RWPE2 (cell line): ENCODE measurements at regions not wholly inside any gene's neighbourhood (a gene's known extent, or its start where the extent isn't known, plus 50 kb on each side); places are given as distances from the start of the nearest gene placed in this dataset.
"Not testable (repeated sequence)": the region's sequence is repeated elsewhere in the genome, so short reads cannot be mapped to it uniquely, and the experiment has no call there.

Experiments used
- ATAC-seq: fragments of 200-7000 bp; cut with Tn5 transposase; 3 replicates; pipeline ENCODE4 v1.9.1; 2021; ENCODE audit warnings: low read depth
- DNase-seq: peaks from one replicate; pipeline ENCODE4 v3.0.0-alpha.2; 2020; ENCODE audit warnings: low spot score
- H3K27ac ChIP-seq: fragments of 450-650 bp; 2 replicates; pipeline ENCODE4 v1.5.1; 2017; ENCODE audit warnings: mild to moderate bottlenecking; ENCODE audit not compliant: poor library complexity, severe bottlenecking
- H3K27me3 ChIP-seq: fragments of 250-450 bp; sonication (Bioruptor Pico); 2 replicates; pipeline ENCODE4 v1.5.1; 2021; ENCODE audit warnings: mild to moderate bottlenecking, moderate library complexity; ENCODE audit not compliant: insufficient read depth, poor library complexity, severe bottlenecking
- H3K36me3 ChIP-seq: fragments of 250-450 bp; sonication (Bioruptor Pico); 2 replicates; pipeline ENCODE4 v1.5.1; 2020; ENCODE audit warnings: low read depth, mild to moderate bottlenecking, moderate library complexity
- H3K4me1 ChIP-seq: fragments of 250-450 bp; sonication (Bioruptor Pico); 2 replicates; pipeline ENCODE4 v1.5.1; 2021; ENCODE audit warnings: mild to moderate bottlenecking, moderate library complexity; ENCODE audit not compliant: insufficient read depth, poor library complexity, severe bottlenecking
- H3K4me3 ChIP-seq: fragments of 250-450 bp; sonication (Bioruptor Pico); 2 replicates; pipeline ENCODE4 v1.5.1; 2021; ENCODE audit warnings: mild to moderate bottlenecking, moderate library complexity; ENCODE audit not compliant: severe bottlenecking
- H3K9me3 ChIP-seq: fragments of 250-450 bp; sonication (Bioruptor Pico); 2 replicates; pipeline ENCODE4 v1.5.1; 2021; ENCODE audit warnings: mild to moderate bottlenecking, moderate library complexity; ENCODE audit not compliant: severe bottlenecking
- TF ChIP-seq, protein P1 (sequence below): fragments of 450-650 bp; IDR thresholded peaks from one replicate; pipeline ENCODE4 v1.5.1; 2017; ENCODE audit warnings: mild to moderate bottlenecking, moderate library complexity; ENCODE audit not compliant: poor library complexity, severe bottlenecking

- no peak overlapping the region for H3K4me3 ChIP-seq
- DNase-seq (no peak), ATAC-seq (no peak)
- H3K27ac ChIP-seq, result no peak overlapping the region
- H3K36me3 ChIP-seq, result no peaks in the 10 kb centered on the region
- TF ChIP-seq, protein P1, sequence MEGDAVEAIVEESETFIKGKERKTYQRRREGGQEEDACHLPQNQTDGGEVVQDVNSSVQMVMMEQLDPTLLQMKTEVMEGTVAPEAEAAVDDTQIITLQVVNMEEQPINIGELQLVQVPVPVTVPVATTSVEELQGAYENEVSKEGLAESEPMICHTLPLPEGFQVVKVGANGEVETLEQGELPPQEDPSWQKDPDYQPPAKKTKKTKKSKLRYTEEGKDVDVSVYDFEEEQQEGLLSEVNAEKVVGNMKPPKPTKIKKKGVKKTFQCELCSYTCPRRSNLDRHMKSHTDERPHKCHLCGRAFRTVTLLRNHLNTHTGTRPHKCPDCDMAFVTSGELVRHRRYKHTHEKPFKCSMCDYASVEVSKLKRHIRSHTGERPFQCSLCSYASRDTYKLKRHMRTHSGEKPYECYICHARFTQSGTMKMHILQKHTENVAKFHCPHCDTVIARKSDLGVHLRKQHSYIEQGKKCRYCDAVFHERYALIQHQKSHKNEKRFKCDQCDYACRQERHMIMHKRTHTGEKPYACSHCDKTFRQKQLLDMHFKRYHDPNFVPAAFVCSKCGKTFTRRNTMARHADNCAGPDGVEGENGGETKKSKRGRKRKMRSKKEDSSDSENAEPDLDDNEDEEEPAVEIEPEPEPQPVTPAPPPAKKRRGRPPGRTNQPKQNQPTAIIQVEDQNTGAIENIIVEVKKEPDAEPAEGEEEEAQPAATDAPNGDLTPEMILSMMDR, result no peak
- peaks cover 2% of the 10 kb centered on the region for H3K9me3 ChIP-seq
- H3K27me3 ChIP-seq, result no peaks in the 10 kb centered on the region
- no peaks in the 10 kb centered on the region for H3K4me1 ChIP-seq
Measured at GRCh38 chr19:56912401-56913112, 72.0 kb upstream of the PEG3 start.

DNA sequence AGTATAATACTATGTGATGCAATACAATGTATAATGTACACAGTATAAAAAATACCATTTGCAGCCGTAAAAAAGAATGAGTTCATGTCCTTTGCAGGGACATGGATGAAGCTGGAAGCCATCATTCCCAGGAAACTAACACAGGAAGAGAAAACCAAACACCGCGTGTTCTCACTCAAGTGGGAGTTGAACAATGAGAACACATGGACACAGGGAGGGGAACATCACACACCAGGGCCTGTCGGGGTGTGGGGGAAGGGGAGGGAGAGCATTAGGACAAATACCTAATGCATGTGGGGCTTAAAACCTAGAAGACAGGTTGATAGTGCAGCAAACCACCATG lies 72.6 kb upstream of the PEG3 start:
- H3K36me3 ChIP-seq, H3K27ac ChIP-seq, H3K4me3 ChIP-seq, ATAC-seq, H3K4me1 ChIP-seq, DNase-seq, H3K9me3 ChIP-seq, H3K27me3 ChIP-seq: not testable (repeated sequence)

GRCh38 chr19:56916528-56916927 lies 76.0 kb upstream of the PEG3 start:
- H3K4me3 ChIP-seq, result no peak overlapping the region
- H3K9me3 ChIP-seq, result peaks cover 2% of the 10 kb centered on the region
- no peaks in the 10 kb centered on the region for H3K4me1 ChIP-seq
- ATAC-seq (no peak), DNase-seq (no peak)
- TF ChIP-seq, protein P1, result no peak
- no peaks in the 10 kb centered on the region for H3K27me3 ChIP-seq
- no peak overlapping the region for H3K27ac ChIP-seq
- no peaks in the 10 kb centered on the region for H3K36me3 ChIP-seq

DNA sequence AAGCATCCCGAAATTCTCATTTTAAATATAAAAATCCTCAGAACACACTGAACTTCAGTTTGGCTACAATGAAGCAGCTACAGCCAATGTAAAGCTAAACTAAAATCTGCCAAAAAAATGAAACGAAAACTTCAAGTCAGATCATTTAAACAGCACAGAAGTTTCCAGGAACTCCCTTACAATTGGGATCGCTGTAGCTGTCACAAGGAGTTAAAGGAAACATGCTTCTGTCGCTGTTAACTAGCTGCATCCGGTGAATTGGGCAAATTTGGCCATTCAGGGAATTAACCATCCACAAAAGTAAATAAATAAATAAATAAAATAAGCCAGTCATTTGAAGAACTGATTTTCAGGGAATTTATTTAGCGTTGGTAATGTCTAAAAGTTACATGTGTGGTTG lies 77.0 kb upstream of the PEG3 start:
- no peaks in the 10 kb centered on the region for H3K36me3 ChIP-seq
- DNase-seq (no peak), ATAC-seq (no peak)
- no peaks in the 10 kb centered on the region for H3K4me1 ChIP-seq
- no peak overlapping the region for H3K27ac ChIP-seq
- TF ChIP-seq, protein P1, result no peak
- peaks cover 2% of the 10 kb centered on the region for H3K9me3 ChIP-seq
- H3K27me3 ChIP-seq, result no peaks in the 10 kb centered on the region
- no peak overlapping the region for H3K4me3 ChIP-seq

GRCh38 chr19:56917998-56918397 lies 77.5 kb upstream of the PEG3 start:
- Histone ChIP-seq H3K27ac (no peak overlapping the region), H3K4me1 (no peaks in the 10 kb centered on the region), H3K36me3 (no peaks in the 10 kb centered on the region), H3K4me3 (no peak overlapping the region), H3K9me3 (peaks cover 2% of the 10 kb centered on the region), H3K27me3 (no peaks in the 10 kb centered on the region)
- ATAC-seq (no peak), DNase-seq (no peak)
- TF ChIP-seq, protein P1, result no peak
